H1 (cell line): ENCODE measurements at regions not wholly inside any gene's neighbourhood (a gene's known extent, or its start where the extent isn't known, plus 50 kb on each side); places are given as distances from the start of the nearest gene placed in this dataset.

Experiments used
- CTCF ChIA-PET: fragments of 300-600 bp; sonication (Branson Sonifier 250); formaldehyde crosslinking; loops from one replicate; lab custom pipeline; 2021; ENCODE audit not compliant: partially characterized antibody; lab: Charles Lee
- POLR2A ChIA-PET: fragments of 300-600 bp; sonication (Branson Sonifier 250); formaldehyde crosslinking; loops from one replicate; lab custom pipeline; 2021; ENCODE audit warnings: inconsistent platforms; ENCODE audit not compliant: partially characterized antibody; lab: Charles Lee
- DNase-seq, 2 experiments: peaks; one replicate each; pipeline versions ENCODE4 v3.0.0 to v3.0.0-alpha.2; 2010 to 2022; ENCODE audit warnings: low spot score in 2 of 2, low read depth in 1 of 2, mixed read lengths in 1 of 2
- FAIRE-seq: peaks from 2 replicates; lab custom pipeline; 2011; peaks lifted over from hg19 to GRCh38; lab: Jason Lieb, UNC
- H2AFZ ChIP-seq: 2 replicates; pipeline ENCODE4 v1.8.1; 2012; ENCODE audit warnings: low read length, inconsistent platforms
- H2AK5ac ChIP-seq: 2 replicates; pipeline ENCODE4 v1.6.1; 2013; ENCODE audit warnings: low read depth, low read length
- H2BK120ac ChIP-seq: replicated peaks from 2 replicates; pipeline ENCODE3; 2013; ENCODE audit warnings: low read depth, low read length, inconsistent platforms
- H2BK12ac ChIP-seq: 2 replicates; pipeline ENCODE4 v1.6.1; 2013; ENCODE audit warnings: low read depth, low read length
- H2BK15ac ChIP-seq: 2 replicates; pipeline ENCODE4 v1.6.1; 2013; ENCODE audit warnings: low read length
- H2BK20ac ChIP-seq: 2 replicates; pipeline ENCODE4 v1.6.1; 2013; ENCODE audit warnings: low read length
- H2BK5ac ChIP-seq: 2 replicates; pipeline ENCODE4 v1.6.1; 2013; ENCODE audit warnings: low read depth, low read length
- H3K14ac ChIP-seq: 2 replicates; pipeline ENCODE4 v1.6.1; 2013; ENCODE audit warnings: inconsistent platforms; ENCODE audit not compliant: insufficient read length
- H3K18ac ChIP-seq: 2 replicates; pipeline ENCODE4 v1.6.1; 2013; ENCODE audit warnings: low read length; ENCODE audit errors: extremely low read depth
- H3K23ac ChIP-seq: 2 replicates; pipeline ENCODE4 v1.6.1; 2013; ENCODE audit warnings: inconsistent platforms; ENCODE audit not compliant: insufficient read length
- H3K23me2 ChIP-seq: 2 replicates; pipeline ENCODE4 v1.6.1; 2013; ENCODE audit warnings: low read depth, low read length
- H3K27ac ChIP-seq: 2 replicates; pipeline ENCODE4 v1.6.1; 2011; ENCODE audit warnings: low read depth, low read length, inconsistent platforms
- H3K27me3 ChIP-seq, 4 experiments: replicated peaks in 1 of 4; 1 replicate in 1 of 4; 2 replicates in 3 of 4; pipeline versions ENCODE4 v1.6.1 to v1.8.1; 2011 to 2013; ENCODE audit warnings: low read length in 3 of 4, mild to moderate bottlenecking in 3 of 4, inconsistent platforms in 2 of 4, mixed read lengths in 2 of 4, moderate library complexity in 1 of 4; ENCODE audit not compliant: control insufficient read depth in 3 of 4, insufficient read depth in 3 of 4; ENCODE audit errors: extremely low read depth in 1 of 4
- H3K36me3 ChIP-seq, 4 experiments: 2 replicates each; pipeline versions ENCODE4 v1.6.1 to v1.8.1; 2011 to 2013; ENCODE audit warnings: mild to moderate bottlenecking in 4 of 4, low read length in 3 of 4, moderate library complexity in 2 of 4, control low read depth in 1 of 4, inconsistent platforms in 1 of 4; ENCODE audit not compliant: insufficient read depth in 4 of 4, control insufficient read depth in 2 of 4
- H3K4ac ChIP-seq: replicated peaks from 2 replicates; pipeline ENCODE3; 2013; ENCODE audit warnings: low read length, low read depth, mixed read lengths, inconsistent platforms; ENCODE audit not compliant: insufficient read length
- H3K4me1 ChIP-seq, 4 experiments: replicated peaks in 1 of 4; 1 replicate in 1 of 4; 2 replicates in 3 of 4; pipeline versions ENCODE4 v1.6.1 to v1.8.1; 2011 to 2013; ENCODE audit warnings: low read length in 3 of 4, inconsistent platforms in 2 of 4, mixed read lengths in 1 of 4; ENCODE audit not compliant: insufficient read depth in 4 of 4, control insufficient read depth in 3 of 4
- H3K4me2 ChIP-seq, 2 experiments: 2 replicates each; pipeline versions ENCODE4 v1.6.1 to v1.8.1; 2011 to 2013; ENCODE audit warnings: low read depth in 2 of 2, low read length in 2 of 2, control low read depth in 1 of 2, inconsistent platforms in 1 of 2, mild to moderate bottlenecking in 1 of 2; ENCODE audit not compliant: insufficient read depth in 1 of 2
- H3K4me3 ChIP-seq, 4 experiments: fragments of 200-600, 300-600 bp in 1 of 4; sonication (generic), shearing (Covaris generic), sonication (Bioruptor Twin) in 1 of 4; 2 replicates each; pipeline versions ENCODE4 v1.5.1 to v1.8.1; 2011 to 2016; ENCODE audit warnings: low read length in 4 of 4, low read depth in 3 of 4, control low read depth in 2 of 4, inconsistent platforms in 2 of 4, mild to moderate bottlenecking in 2 of 4, mixed read lengths in 1 of 4, moderate library complexity in 1 of 4; ENCODE audit not compliant: insufficient read depth in 2 of 4; ENCODE audit errors: extremely low read depth in 1 of 4
- H3K56ac ChIP-seq: replicated peaks from 2 replicates; pipeline ENCODE3; 2013; ENCODE audit warnings: low read depth, mild to moderate bottlenecking, mixed read lengths, low read length, inconsistent platforms; ENCODE audit not compliant: insufficient read length
- H3K79me1 ChIP-seq: 2 replicates; pipeline ENCODE4 v1.6.1; 2013; ENCODE audit warnings: low read depth, low read length, control low read depth
- H3K79me2 ChIP-seq, 2 experiments: 2 replicates each; pipeline versions ENCODE4 v1.6.1 to v1.8.1; 2012 to 2013; ENCODE audit warnings: low read length in 2 of 2, mild to moderate bottlenecking in 2 of 2, inconsistent platforms in 1 of 2; ENCODE audit not compliant: insufficient read depth in 2 of 2, control insufficient read depth in 1 of 2
- H3K9ac ChIP-seq, 4 experiments: replicated peaks in 1 of 4; 1 replicate in 1 of 4; 2 replicates in 3 of 4; pipeline versions ENCODE4 v1.6.1 to v1.8.1; 2011 to 2013; ENCODE audit warnings: low read depth in 3 of 4, low read length in 3 of 4, control low read depth in 2 of 4, mild to moderate bottlenecking in 2 of 4, moderate library complexity in 2 of 4, inconsistent platforms in 1 of 4; ENCODE audit errors: extremely low read depth in 1 of 4
- H3K9me3 ChIP-seq, 2 experiments: 2 replicates each; pipeline versions ENCODE4 v1.6.1 to v1.8.1; 2012 to 2013; ENCODE audit warnings: mild to moderate bottlenecking in 2 of 2, moderate library complexity in 2 of 2, control low read depth in 1 of 2, inconsistent platforms in 1 of 2, low read depth in 1 of 2, low read length in 1 of 2, mixed read lengths in 1 of 2; ENCODE audit not compliant: insufficient read depth in 2 of 2
- H4K20me1 ChIP-seq, 2 experiments: replicated peaks in 1 of 2; 2 replicates each; pipeline versions ENCODE3 to v1.8.1; 2011 to 2013; ENCODE audit warnings: inconsistent platforms in 2 of 2, low read length in 2 of 2, mild to moderate bottlenecking in 1 of 2; ENCODE audit not compliant: insufficient read depth in 2 of 2, control insufficient read depth in 1 of 2
- H4K5ac ChIP-seq: 2 replicates; pipeline ENCODE4 v1.6.1; 2013; ENCODE audit warnings: low read length, low read depth, mixed read lengths, inconsistent platforms; ENCODE audit not compliant: insufficient read length
- H4K8ac ChIP-seq: 2 replicates; pipeline ENCODE4 v1.8.0; 2013; ENCODE audit warnings: mild to moderate bottlenecking, moderate library complexity, low read length, inconsistent platforms; ENCODE audit not compliant: insufficient read depth; ENCODE audit errors: extremely low read depth
- H4K91ac ChIP-seq: replicated peaks from 2 replicates; pipeline ENCODE3; 2013; ENCODE audit warnings: low read length, mixed read lengths, inconsistent platforms; ENCODE audit not compliant: insufficient read length
- ATF2 ChIP-seq: IDR thresholded peaks from 2 replicates; pipeline ENCODE4 v1.6.1; 2012; ENCODE audit warnings: low read length, inconsistent platforms
- CEBPB ChIP-seq: IDR thresholded peaks from 2 replicates; pipeline ENCODE4 v1.6.1; 2012; ENCODE audit warnings: low read depth, low read length
- HDAC6 ChIP-seq: IDR thresholded peaks from one replicate; pipeline ENCODE4 v1.7.1; 2012; ENCODE audit warnings: low read depth, mild to moderate bottlenecking, inconsistent platforms, low read length, moderate library complexity
- KDM4A ChIP-seq: IDR thresholded peaks from one replicate; pipeline ENCODE4 v1.7.1; 2012; ENCODE audit warnings: low read depth, mild to moderate bottlenecking, moderate library complexity, low read length, inconsistent platforms; ENCODE audit not compliant: severe bottlenecking
- RAD21 ChIP-seq, 2 experiments: IDR thresholded peaks in 1 of 2; conservative IDR thresholded peaks in 1 of 2; 2 replicates each; pipeline ENCODE4 v1.6.1; 2011; ENCODE audit warnings: low read depth in 2 of 2, low read length in 2 of 2, improper control_type of control experiment in 1 of 2, inconsistent platforms in 1 of 2, mild to moderate bottlenecking in 1 of 2, moderate library complexity in 1 of 2
- SIRT6 ChIP-seq: IDR thresholded peaks from one replicate; pipeline ENCODE4 v1.7.1; 2012; ENCODE audit warnings: low read length, inconsistent platforms
- SP2 ChIP-seq: IDR thresholded peaks from 2 replicates; pipeline ENCODE4 v1.6.1; 2012; ENCODE audit warnings: mild to moderate bottlenecking, low read length, inconsistent platforms
- SUZ12 ChIP-seq: fragments of 200-600 bp; sonication (generic); IDR thresholded peaks from 2 replicates; pipeline ENCODE4 v1.6.1; 2012; ENCODE audit warnings: mild to moderate bottlenecking, inconsistent platforms, low read length, moderate library complexity, mixed read lengths
- WGBS, 2 experiments: shearing (Covaris generic) in 1 of 2; methylation state at CpG; one replicate each; pipeline versions ENCODE4 v1.1.6 to v1.1.7; 2013 to 2015; ENCODE audit warnings: low lambda C conversion rate in 2 of 2, mixed read lengths in 2 of 2, inconsistent platforms in 1 of 2, low coverage in 1 of 2, missing lambda C conversion rate in 1 of 2; ENCODE audit not compliant: insufficient replicate concordance in 2 of 2, insufficient coverage in 1 of 2, insufficient read length in 1 of 2; ENCODE audit errors: extremely low coverage in 1 of 2, missing lambda C conversion rate in 1 of 2; 5-methylcytosine and 5-hydroxymethylcytosine counted together

DNA sequence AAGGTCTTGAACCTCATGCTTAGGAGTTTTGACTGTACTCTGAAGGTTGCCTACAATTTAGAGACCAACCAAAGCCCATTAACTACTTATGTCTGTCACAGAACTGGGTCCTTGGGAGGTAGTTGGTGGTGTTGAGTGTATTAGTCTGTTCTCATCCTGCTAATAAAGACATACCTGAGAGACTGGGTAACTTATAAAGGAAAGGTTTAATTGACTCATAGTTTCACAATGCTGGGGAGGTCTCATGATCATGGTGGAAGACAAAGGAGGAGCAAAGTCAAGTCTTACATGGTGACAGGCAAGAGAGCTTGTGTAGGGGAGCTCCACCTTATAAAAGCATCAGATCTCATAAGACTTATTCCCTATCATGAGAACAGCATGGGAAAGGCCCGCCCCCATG lies 319.6 kb upstream of the ZMIZ1 start (continued):
- TF ChIP-seq SIRT6, result no peak

DNA sequence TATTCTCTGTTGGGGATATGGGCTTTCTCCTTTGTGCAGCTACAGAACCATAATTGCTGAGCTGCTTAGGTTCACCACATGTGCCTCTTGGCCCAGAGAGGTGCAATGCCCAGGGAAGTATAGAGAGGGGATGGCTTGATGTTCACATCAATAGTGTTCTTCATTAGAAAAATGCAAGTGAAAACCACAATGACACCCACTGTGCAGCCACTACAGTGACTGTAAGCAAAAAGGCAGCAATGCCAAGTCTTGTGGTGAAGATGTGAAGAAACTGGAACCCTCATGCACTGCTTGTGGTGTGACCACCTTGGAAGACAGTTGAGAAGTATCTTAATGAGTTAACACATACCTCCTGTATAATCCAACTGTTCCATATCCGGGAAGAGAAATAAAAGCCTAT lies 318.9 kb upstream of the ZMIZ1 start:
- no peak overlapping the region for H3K14ac ChIP-seq
- no peak overlapping the region for H4K8ac ChIP-seq
- H2BK120ac ChIP-seq, result no peak overlapping the region
- H3K79me1 ChIP-seq, result no peaks in the 10 kb centered on the region
- no peaks in the 10 kb centered on the region for H3K23me2 ChIP-seq
- H3K79me2 ChIP-seq, result no peaks in the 10 kb centered on the region
- peaks cover 1 to 8% (median 7%) of the 10 kb centered on the region in 4 experiments; a peak in 4 of 7 replicates for H3K4me1 ChIP-seq
- no peaks in the 10 kb centered on the region for H4K20me1 ChIP-seq
- no peak overlapping the region for H2AFZ ChIP-seq
- H2AK5ac ChIP-seq, result no peak overlapping the region
- no peak overlapping the region for H2BK15ac ChIP-seq
- no peaks in the 10 kb centered on the region; a peak in 1 of 7 replicates for H3K27me3 ChIP-seq
- H3K9ac ChIP-seq, result no peak overlapping the region
- H2BK5ac ChIP-seq, result no peak overlapping the region
- H3K4me2 ChIP-seq, result no peak overlapping the region
- H3K4ac ChIP-seq, result no peak overlapping the region
- H3K27ac ChIP-seq, result no peak overlapping the region
- no peaks in the 10 kb centered on the region for H3K9me3 ChIP-seq
- no peak overlapping the region for H4K91ac ChIP-seq
- ChIA-PET POLR2A (no interaction called here), CTCF (interaction anchor here (0.8 to 1.5 kb wide), 3 partner anchors 9 to 103 kb away, joined by 3 read pairs; no protein-coding TSS in a partner anchor)
- H2BK20ac ChIP-seq, result no peak overlapping the region
- 78% methylated on average over 1 of the region's 1 CpG; no CpG with 5 or more reads in 1 of the 2 experiments for whole genome bisulfite sequencing, 2 experiments
- FAIRE-seq (no peak), DNase-seq (no peak)
- no peak overlapping the region for H4K5ac ChIP-seq
- H3K4me3 ChIP-seq, result no peak overlapping the region
- H3K56ac ChIP-seq, result no peak overlapping the region
- no peak overlapping the region for H3K18ac ChIP-seq
- no peak overlapping the region for H3K23ac ChIP-seq
- H2BK12ac ChIP-seq, result no peak overlapping the region
- H3K36me3 ChIP-seq, result no peaks in the 10 kb centered on the region
- TF ChIP-seq SUZ12 (no peak), HDAC6 (no peak), KDM4A (no peak), SP2 (no peak), RAD21 (IDR thresholded peaks at IDR 0.05 in 1 of 2, conservative IDR thresholded peaks at IDR 0.05 in 1 of 2; ENCODE audit: low read depth in 2 of 2, low read length in 2 of 2) (no peak), CEBPB (no peak), ATF2 (no peak)
